Kidney (tissue), 13 donors: ENCODE measurements at regions not wholly inside any gene's neighbourhood (a gene's known extent, or its start where the extent isn't known, plus 50 kb on each side); places are given as distances from the start of the nearest gene placed in this dataset.
"Not testable (repeated sequence)": the region's sequence is repeated elsewhere in the genome, so short reads cannot be mapped to it uniquely, and the experiment has no call there.

Experiments used
- DNase-seq, 5 donors: peaks; one replicate each; pipeline ENCODE4 v3.0.0-alpha.2; 2013 to 2020
- FAIRE-seq: peaks from 2 replicates; lab custom pipeline; 2012; peaks lifted over from hg19 to GRCh38; lab: Jason Lieb, UNC
- H3K27ac ChIP-seq, 2 donors: one replicate each; pipeline ENCODE4 v1.7.0; 2013; ENCODE audit warnings: low read depth in 2 of 2, low read length in 2 of 2, inconsistent platforms in 1 of 2
- H3K27me3 ChIP-seq: one replicate; pipeline ENCODE4 v1.7.1; 2013; ENCODE audit warnings: low read length, inconsistent platforms; ENCODE audit not compliant: control insufficient read depth, insufficient read depth
- H3K36me3 ChIP-seq, 3 donors: one replicate each; pipeline versions ENCODE4 v1.7.0 to v1.7.1; 2013; ENCODE audit warnings: low read length in 3 of 3, control low read depth in 1 of 3, inconsistent platforms in 1 of 3; ENCODE audit not compliant: insufficient read depth in 3 of 3, control insufficient read depth in 2 of 3
- H3K4me1 ChIP-seq, 3 donors: one replicate each; pipeline versions ENCODE4 v1.7.0 to v1.7.1; 2013; ENCODE audit warnings: low read length in 3 of 3, inconsistent platforms in 1 of 3, low read depth in 1 of 3; ENCODE audit not compliant: control insufficient read depth in 2 of 3, insufficient read depth in 2 of 3
- H3K4me3 ChIP-seq, 3 donors: one replicate each; pipeline versions ENCODE4 v1.7.0 to v1.8.1; 2013; ENCODE audit warnings: low read length in 3 of 3, control low read depth in 1 of 3, inconsistent platforms in 1 of 3
- H3K9ac ChIP-seq, 3 donors: one replicate each; pipeline versions ENCODE4 v1.7.0 to v1.7.1; 2013; ENCODE audit warnings: low read length in 3 of 3, control low read depth in 1 of 3, inconsistent platforms in 1 of 3
- H3K9me3 ChIP-seq, 3 donors: one replicate each; pipeline versions ENCODE4 v1.7.0 to v1.7.1; 2013; ENCODE audit warnings: low read length in 3 of 3, control low read depth in 1 of 3, inconsistent platforms in 1 of 3; ENCODE audit not compliant: control insufficient read depth in 2 of 3, insufficient read depth in 1 of 3
- CTCF ChIP-seq: IDR thresholded peaks from 3 replicates; pipeline ENCODE4 v1.5.1; 2012; ENCODE audit warnings: mild to moderate bottlenecking, moderate library complexity, borderline replicate concordance; ENCODE audit not compliant: insufficient read depth; ENCODE audit errors: extremely low read depth
- intact Hi-C: fragments of 100-400 bp; cut with DNase I; formaldehyde crosslinking; loops from one replicate; pipeline ENCODE4 v1.11.1; 2022
- donor health status: control.
- donor health status: control.
- donor health status: control.
- donor health status: control.
- donor health status: control.
- donor health status: DM: yes; HTN: yes; CAD: no.
- donor health status: Normal renal cell carcinoma (clear cell type).

- H3K4me1 ChIP-seq, FAIRE-seq, H3K36me3 ChIP-seq, intact Hi-C loops, H3K27ac ChIP-seq, H3K9me3 ChIP-seq, H3K27me3 ChIP-seq, DNase-seq, H3K9ac ChIP-seq, H3K4me3 ChIP-seq: not testable (repeated sequence)
Measured at GRCh38 chr1:91207691-91208090, 185.9 kb upstream of the ZNF644 start.

- H3K27ac ChIP-seq, H3K9ac ChIP-seq, H3K36me3 ChIP-seq, H3K27me3 ChIP-seq, H3K4me1 ChIP-seq, FAIRE-seq, H3K4me3 ChIP-seq, H3K9me3 ChIP-seq, intact Hi-C loops, DNase-seq: not testable (repeated sequence)
Measured at GRCh38 chr1:91204150-91204549, 182.3 kb upstream of the ZNF644 start.

DNA sequence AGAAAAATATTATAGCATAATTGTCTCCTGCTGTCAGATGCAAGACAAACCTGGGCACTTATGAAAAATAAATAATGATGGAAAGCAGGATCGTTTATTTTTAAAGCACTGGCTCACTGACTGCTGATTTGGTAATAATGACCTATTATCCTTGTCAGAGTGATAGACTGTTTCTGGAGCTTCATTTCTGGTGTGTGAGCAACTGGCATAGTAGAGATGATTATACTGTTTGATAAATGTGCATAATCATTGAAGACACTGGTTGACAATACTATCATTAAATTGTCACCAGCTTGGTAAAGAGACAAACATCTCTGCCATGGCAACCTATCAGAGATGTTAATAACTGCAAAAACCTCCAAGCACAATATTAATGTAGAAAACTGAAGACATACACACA, 179.9 kb upstream of the ZNF644 start:
- no peaks in the 10 kb centered on the region for H3K27me3 ChIP-seq
- DNase-seq (no peak), FAIRE-seq (no peak)
- no peak for TF ChIP-seq CTCF
- no peak overlapping the region for H3K27ac ChIP-seq
- H3K4me1 ChIP-seq = no peaks in the 10 kb centered on the region
- no peak overlapping the region for H3K4me3 ChIP-seq
- no peaks in the 10 kb centered on the region for H3K9me3 ChIP-seq
- intact Hi-C loops = no loop called here
- H3K36me3 ChIP-seq = no peaks in the 10 kb centered on the region
- H3K9ac ChIP-seq = no peak overlapping the region

DNA sequence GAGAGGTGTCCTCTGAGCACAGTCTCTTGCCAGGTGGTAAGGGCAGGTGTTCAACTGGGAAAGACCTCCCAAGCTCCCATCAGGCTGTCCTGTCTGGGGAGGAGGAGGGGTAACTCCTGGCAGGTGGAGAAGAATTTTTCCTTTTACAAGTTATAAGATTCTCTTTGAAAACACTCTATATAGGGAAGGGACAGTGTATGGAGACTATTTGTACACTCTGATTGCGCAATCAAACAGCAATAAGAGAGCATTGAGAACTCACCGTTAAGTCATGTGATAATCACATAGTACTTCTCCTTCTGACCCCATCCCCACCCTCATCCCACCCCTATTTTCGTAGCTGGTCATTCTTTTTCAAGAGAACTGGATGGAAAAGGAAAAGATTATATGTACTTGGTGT, 179.3 kb upstream of the ZNF644 start:
- intact Hi-C loops = no loop called here
- H3K27me3 ChIP-seq = no peaks in the 10 kb centered on the region
- TF ChIP-seq CTCF = no peak
- FAIRE-seq = no peak
- no peak overlapping the region for H3K9ac ChIP-seq
- H3K4me1 ChIP-seq = no peaks in the 10 kb centered on the region
- no peak overlapping the region for H3K27ac ChIP-seq
- H3K4me3 ChIP-seq = no peak overlapping the region
- no peak for DNase-seq
- no peaks in the 10 kb centered on the region for H3K9me3 ChIP-seq
- H3K36me3 ChIP-seq = no peaks in the 10 kb centered on the region

GRCh38 chr1:91200675-91201074, 178.8 kb upstream of the ZNF644 start:
- Histone ChIP-seq H3K9ac (no peak overlapping the region), H3K27me3 (no peaks in the 10 kb centered on the region), H3K36me3 (no peaks in the 10 kb centered on the region), H3K9me3 (no peaks in the 10 kb centered on the region), H3K4me1 (no peaks in the 10 kb centered on the region), H3K27ac (no peak overlapping the region), H3K4me3 (no peak overlapping the region)
- TF ChIP-seq CTCF = no peak
- DNase-seq = no peak
- intact Hi-C loops = no loop called here
- no peak for FAIRE-seq
